KOPT-K1 (cell line): ENCODE measurements at regions not wholly inside any gene's neighbourhood (a gene's known extent, or its start where the extent isn't known, plus 50 kb on each side); places are given as distances from the start of the nearest gene placed in this dataset.
"Not testable (repeated sequence)": the region's sequence is repeated elsewhere in the genome, so short reads cannot be mapped to it uniquely, and the experiment has no call there.

Experiments
- H3K27ac ChIP-seq: fragments of 200-600 bp; sonication (generic); 2 replicates; pipeline ENCODE4 v1.5.1; 2016; ENCODE audit warnings: antibody characterized with exemption, mild to moderate bottlenecking, low read depth, low read length; ENCODE audit not compliant: poor library complexity, severe bottlenecking
- H3K36me3 ChIP-seq: fragments of 200-600 bp; sonication (generic); 2 replicates; pipeline ENCODE4 v1.5.1; 2017; ENCODE audit warnings: antibody characterized with exemption, mild to moderate bottlenecking, low read length, moderate library complexity; ENCODE audit not compliant: insufficient read depth
- H3K9me3 ChIP-seq: fragments of 200-600 bp; sonication (generic); 2 replicates; pipeline ENCODE4 v1.5.1; 2017; ENCODE audit warnings: antibody characterized with exemption, low read length, mild to moderate bottlenecking; ENCODE audit not compliant: insufficient read depth, poor library complexity, severe bottlenecking

DNA sequence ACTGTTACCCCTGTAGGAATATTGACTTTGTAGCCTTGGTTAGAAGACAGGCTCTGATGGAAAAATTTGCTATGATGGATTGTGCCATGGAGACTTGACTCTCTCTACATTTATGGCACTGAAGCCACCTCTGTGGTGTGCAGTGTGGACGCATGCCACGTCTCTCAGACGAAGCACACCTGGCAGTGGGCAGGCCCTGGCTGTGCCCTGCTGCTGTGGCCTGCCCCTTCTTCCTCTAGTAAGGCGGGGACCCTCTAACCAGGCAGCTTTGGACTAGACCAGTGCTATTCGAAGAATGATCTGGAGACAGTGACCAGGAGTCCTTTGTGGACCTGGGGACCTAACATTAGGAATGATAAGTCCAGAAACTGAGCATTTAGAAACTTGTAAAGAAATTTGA is 773.5 kb upstream of the TPTE start:
- not testable (repeated sequence) for H3K36me3 ChIP-seq, H3K27ac ChIP-seq
- peaks cover 44% of the 10 kb centered on the region for H3K9me3 ChIP-seq

DNA sequence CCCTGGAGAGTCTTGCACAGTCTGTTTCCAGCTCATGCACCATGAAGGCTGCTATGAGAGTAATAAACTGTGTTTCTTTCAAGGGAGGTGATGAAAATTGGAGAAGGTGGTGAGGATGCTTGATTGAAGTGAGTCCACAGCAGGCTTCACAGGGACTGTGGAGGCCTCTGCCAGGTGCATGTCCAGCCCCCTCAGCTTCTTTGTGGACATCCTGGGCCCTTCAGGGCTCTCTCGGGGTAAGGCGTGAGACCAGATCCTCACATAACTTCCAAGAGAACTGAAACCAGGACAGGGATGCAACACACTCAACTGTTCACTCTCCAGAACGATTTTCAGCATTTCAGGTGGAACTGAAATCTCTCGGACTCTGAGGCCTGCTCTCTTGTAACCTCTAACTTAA is 772.9 kb upstream of the TPTE start:
- H3K27ac ChIP-seq, H3K36me3 ChIP-seq: not testable (repeated sequence)
- H3K9me3 ChIP-seq, result peaks cover 46% of the 10 kb centered on the region

DNA sequence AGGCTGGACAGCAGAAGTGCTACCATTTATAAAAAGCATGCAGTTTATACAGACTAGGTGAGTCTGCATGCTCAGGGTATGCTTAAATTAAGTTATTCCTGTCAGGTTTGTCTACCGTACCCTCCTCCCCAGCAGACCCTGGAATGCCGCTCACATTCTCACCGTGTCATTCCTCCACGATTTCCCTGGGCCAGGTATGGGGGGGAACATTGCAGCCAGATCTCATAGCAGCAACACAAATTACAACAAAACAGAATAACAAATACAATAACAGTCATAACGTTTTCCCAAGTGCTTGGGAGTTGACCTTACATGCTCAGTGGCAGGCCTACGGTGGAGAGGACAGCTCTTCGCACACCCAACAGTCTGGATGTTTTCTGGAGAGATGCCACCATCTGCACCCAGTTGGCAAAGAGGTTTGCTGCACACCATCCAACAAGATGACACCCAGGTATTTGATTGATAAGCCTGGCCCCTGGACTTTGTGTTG is 771.6 kb upstream of the TPTE start:
- H3K36me3 ChIP-seq, H3K27ac ChIP-seq: not testable (repeated sequence)
- peaks cover 36% of the 10 kb centered on the region for H3K9me3 ChIP-seq

DNA sequence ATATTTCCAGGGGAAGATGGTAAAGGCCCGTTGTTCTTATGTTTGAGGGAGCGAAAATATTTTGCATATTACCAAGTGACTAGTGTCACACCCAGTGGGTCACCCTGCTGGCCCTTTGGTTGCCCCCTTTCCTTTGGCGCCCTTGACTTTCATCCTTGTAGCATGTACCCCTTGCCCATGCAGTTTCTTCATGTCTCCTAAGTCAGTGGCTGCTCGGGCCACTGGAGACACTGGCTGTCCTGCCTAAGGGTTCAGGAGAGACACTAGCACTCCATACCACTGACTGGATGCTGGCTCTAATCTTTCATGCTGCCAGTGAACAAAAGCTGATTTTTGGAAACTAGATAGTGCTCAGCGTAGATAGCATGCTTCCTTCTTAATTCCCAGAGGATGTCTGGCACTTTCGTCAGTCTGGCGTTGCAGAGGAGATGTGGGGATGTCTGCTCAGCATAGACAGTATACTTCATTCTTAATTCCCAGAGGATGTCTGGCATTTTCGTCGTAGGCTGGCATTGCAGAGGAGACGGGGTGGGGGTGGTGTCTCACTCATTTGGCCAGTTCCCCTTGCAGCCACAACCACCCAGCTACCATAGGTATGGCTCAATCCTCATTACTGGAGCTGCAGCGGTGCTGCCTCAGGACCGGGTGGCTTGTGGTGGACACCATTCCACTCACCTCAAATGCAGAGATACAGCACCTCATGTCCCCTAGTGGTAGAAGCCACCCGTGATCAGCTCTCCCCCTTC is 770.9 kb upstream of the TPTE start:
- Histone ChIP-seq H3K9me3 (peaks cover 41% of the 10 kb centered on the region), H3K36me3 (no peaks in the 10 kb centered on the region), H3K27ac (no peak overlapping the region)

DNA sequence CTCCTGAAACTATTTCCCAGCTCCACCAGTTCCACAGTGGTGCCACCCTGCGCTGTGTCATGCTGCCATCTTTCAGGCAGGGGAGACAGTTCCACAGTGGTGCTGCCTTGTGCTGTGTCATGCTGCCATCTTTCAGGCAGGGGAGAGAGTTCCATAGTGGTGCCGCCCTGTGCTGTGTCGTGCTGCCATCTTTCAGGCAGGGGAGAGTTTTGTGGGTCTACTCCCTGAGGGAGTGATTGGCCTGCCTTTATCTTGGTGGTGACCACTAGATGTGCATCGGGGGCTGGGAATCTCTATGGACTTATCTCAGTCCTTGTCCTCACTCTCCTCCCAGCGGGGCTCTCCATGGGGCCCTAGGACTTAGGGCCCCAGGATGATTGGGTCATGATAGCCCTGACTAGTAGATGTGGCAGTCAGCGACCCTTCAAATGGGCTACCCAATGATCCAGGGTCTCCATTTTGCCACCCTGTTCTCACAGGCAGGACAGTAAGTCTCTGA is 770.2 kb upstream of the TPTE start:
- not testable (repeated sequence) for H3K36me3 ChIP-seq, H3K27ac ChIP-seq
- H3K9me3 ChIP-seq, result peaks cover 43% of the 10 kb centered on the region

DNA sequence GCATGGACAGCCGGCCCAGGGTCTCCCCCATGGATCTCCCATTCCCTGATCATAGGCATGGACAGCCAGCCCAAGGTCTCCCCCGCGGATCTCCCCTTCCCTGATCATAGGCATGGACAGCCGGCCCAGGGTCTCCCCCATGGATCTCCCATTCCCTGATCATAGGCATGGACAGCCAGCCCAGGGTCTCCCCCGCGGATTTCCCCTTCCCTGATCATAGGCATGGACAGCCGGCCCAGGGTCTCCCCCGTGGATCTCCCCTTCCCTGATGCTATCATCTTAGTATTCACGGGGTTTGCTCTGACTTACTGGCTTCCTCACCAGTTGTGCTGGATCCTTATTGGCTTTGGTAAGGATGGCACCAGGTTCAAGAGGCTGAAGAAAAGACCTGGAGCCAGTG is 769.4 kb upstream of the TPTE start:
- not testable (repeated sequence) for H3K27ac ChIP-seq, H3K36me3 ChIP-seq
- H3K9me3 ChIP-seq, result peaks cover 39% of the 10 kb centered on the region

DNA sequence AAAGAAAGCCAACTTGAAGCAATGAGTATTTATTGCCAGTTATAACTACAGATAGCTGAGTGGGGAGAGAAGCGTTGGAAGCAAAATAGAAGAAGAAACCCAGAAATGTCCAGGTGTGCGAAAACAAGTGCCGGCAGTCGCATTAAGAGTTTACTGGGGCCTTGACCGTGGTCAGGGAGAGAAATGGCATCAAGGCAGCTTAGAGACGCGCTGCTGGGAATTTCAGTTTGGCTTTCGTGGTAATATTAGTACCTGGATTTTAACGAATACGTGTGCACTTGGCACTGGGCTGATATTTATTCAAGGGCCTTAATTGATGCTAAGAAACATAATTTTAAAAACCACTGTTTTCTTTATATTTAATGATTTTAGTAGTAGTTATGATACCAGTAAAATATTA is 767.9 kb upstream of the TPTE start:
- not testable (repeated sequence) for H3K36me3 ChIP-seq, H3K27ac ChIP-seq
- H3K9me3 ChIP-seq, result peaks cover 50% of the 10 kb centered on the region

DNA sequence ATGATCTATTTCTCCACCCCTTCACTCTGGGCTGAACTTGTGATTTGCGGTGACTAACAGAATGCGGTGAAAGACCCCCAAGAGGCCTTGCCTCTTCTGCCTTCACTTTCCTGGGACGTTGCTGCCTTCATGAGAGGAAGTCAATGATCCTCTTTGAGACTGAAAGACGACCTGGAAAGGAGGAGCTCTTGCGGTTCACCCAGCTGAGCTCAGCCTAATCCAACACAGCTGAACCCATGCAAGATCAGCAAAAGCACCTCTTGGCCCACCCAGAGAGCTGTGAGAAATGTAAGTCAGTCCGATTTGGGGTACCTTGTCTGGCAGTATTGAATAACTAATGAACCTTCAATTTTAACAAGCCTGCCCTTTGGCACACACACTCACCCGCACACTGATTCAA is 767.4 kb upstream of the TPTE start:
- no peak overlapping the region for H3K27ac ChIP-seq
- H3K9me3 ChIP-seq, result peaks cover 55% of the 10 kb centered on the region

DNA sequence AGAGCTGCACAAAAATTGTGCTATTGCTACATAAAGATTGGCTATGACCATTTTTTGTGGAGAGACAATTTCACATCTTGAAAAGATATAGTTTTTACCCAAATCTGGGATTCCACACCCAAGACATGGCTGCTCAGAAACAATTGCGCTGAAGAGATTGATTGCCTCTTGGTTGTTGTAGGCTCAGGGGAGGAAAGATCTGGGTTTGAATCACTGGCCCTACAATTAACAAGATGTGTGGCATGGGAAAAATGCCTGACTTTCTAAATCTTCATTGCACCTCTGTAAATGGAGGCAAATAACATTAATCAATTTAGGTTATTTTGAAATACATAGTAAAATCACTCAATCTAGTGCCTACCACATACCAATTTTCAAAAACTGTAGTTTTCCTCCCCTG is 766.9 kb upstream of the TPTE start:
- H3K27ac ChIP-seq, H3K36me3 ChIP-seq: not testable (repeated sequence)
- peaks cover 58% of the 10 kb centered on the region for H3K9me3 ChIP-seq

More for the DNA sequence above, 767.4 kb upstream of the TPTE start:
- H3K36me3 ChIP-seq, result no peaks in the 10 kb centered on the region

DNA sequence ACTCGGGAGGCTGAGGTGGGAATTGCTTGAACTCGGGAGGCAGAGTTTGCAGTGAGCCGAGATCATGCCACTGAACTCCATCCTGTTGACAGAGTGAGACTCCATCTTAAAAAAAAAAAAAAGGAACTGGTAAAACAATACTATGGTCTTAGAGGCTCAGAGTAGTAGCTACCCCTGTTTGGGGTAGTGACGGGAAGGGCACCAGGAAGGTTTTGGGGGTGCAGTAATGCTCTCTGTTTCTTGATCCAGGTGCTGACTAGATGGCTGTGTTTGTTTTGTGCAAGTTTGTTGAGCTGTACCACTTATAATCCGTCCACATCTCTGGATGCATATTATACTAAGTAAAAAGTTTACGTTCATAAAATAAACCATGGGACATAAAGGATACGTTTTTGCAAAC is 765.8 kb upstream of the TPTE start:
- Histone ChIP-seq H3K27ac (no peak overlapping the region), H3K9me3 (peaks cover 60% of the 10 kb centered on the region), H3K36me3 (no peaks in the 10 kb centered on the region)

DNA sequence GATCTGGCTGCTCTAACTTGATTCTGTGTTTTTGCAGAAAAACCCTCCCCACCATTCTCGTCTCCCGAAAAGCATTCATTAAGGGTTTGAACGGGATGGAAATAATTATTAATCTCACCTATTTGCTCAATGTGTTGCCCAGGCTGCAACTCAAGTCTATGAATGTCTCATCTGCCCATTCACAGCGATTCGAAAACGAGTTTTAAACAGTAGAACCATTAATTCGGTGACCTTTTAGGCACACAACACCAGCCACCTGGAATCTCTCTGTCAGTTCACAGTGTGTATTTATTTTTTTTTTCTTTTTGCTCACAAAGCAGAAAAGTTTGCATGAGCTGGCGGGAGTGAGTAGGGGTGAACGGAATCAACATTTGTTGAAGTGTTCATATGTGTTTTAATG is 764.7 kb upstream of the TPTE start:
- Histone ChIP-seq H3K9me3 (peaks cover 59% of the 10 kb centered on the region), H3K27ac (no peak overlapping the region), H3K36me3 (no peaks in the 10 kb centered on the region)

DNA sequence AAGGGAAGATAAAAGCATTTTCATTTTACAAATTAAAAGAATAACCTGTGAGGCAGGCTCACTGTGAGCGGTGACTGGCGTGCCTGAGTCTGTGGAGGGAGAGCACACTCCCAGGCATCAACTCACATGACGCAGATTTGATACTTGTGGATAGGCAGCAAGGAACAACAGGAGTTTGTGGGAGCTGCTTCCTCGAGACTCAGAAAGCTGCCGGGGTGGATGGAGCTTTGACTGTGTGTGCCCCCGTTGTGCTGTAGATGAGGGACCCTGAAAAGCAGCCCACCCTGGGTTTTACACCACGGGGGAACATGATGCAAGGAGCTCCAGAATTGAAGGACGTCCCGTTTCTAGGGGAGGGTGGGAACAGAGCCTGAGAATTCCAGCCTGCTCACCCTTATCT is 764.3 kb upstream of the TPTE start:
- not testable (repeated sequence) for H3K36me3 ChIP-seq, H3K27ac ChIP-seq
- H3K9me3 ChIP-seq, result peaks cover 54% of the 10 kb centered on the region

DNA sequence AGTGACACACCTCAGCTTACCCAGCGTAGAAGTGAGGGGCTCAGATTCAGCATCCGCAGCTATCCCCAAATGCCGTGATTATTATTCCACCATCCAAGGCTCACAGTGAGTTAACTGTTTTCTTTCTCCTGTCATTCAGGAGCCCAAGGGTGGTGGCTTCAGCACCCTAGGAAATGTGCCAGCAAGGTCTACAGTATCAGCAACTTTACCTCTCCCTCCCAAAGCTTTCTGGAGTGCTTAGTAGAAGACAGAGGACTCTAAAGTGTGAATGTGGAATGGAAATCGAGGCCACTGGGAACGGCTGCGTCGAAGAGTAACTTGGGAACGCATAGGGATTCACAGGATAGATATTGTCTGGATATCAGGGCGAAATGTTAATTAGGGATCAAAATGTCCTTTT is 763.8 kb upstream of the TPTE start:
- not testable (repeated sequence) for H3K36me3 ChIP-seq, H3K27ac ChIP-seq
- peaks cover 50% of the 10 kb centered on the region for H3K9me3 ChIP-seq

DNA sequence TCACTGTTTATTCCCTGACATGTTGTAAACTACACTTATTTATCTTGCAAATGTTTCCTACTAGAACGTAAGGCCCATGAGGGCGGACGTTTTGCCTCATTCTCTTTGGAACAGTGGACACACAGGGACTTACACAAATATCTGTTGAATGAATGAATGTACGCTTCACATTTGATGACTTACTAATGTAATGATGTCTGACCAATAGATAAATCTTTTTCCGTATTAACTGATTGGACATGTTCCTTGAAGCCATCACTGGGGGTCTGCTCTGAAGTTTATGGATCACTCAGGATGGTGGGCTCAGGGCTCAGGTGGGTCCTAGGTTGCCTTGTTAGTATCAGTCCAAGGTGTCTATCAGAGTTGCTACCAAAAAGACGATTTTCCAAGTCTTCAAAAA is 763.2 kb upstream of the TPTE start:
- Histone ChIP-seq H3K36me3 (no peaks in the 10 kb centered on the region), H3K27ac (no peak overlapping the region), H3K9me3 (peaks cover 46% of the 10 kb centered on the region)

DNA sequence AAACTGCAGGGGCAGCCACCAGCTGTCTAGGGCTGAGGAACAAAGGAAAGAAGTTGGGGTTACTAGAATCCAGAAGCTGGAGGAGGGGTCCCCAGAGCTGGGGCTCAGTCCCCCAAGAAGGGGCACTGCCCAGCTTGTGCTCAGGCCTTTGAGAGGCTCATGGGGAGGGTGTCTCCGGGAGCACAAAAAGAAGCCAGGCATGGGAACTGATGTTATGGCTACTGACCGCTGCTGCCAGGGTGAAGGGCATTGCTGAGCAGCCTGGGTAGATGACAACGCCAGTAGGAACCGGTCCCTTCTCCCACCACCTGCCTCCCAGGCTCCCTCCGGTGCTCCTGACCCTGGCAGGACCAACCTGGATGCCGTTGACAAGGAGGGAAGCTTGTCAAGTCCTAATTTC is 762.5 kb upstream of the TPTE start:
- H3K27ac ChIP-seq, result no peak overlapping the region
- H3K36me3 ChIP-seq, result no peaks in the 10 kb centered on the region
- H3K9me3 ChIP-seq, result peaks cover 51% of the 10 kb centered on the region

DNA sequence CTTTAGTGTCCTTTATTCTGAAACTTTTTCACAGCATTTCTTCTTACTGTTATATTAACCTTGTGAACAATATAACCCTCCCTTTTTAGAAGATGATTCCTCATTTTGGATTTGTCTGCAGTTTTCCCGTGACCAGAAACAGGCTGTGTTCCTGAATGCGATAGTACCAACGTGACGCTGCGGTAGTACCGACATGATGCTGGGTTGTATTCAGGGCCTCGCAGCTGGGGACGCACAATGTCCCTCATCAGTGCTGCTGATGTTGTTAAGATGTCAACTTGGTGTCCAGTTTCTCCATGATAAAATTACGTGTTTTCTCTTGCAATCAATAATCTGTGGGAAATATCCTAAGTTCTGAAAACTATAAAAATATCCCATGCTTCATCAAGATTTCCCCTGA is 761.4 kb upstream of the TPTE start:
- Histone ChIP-seq H3K36me3 (no peaks in the 10 kb centered on the region), H3K9me3 (peaks cover 59% of the 10 kb centered on the region)

More for the DNA sequence above, 761.4 kb upstream of the TPTE start:
- no peak overlapping the region for H3K27ac ChIP-seq
